ENCODE measurements at regions not wholly inside any gene's neighbourhood (a gene's known extent, or its start where the extent isn't known, plus 50 kb on each side); places are given as distances from the start of the nearest gene placed in this dataset.

DNA sequence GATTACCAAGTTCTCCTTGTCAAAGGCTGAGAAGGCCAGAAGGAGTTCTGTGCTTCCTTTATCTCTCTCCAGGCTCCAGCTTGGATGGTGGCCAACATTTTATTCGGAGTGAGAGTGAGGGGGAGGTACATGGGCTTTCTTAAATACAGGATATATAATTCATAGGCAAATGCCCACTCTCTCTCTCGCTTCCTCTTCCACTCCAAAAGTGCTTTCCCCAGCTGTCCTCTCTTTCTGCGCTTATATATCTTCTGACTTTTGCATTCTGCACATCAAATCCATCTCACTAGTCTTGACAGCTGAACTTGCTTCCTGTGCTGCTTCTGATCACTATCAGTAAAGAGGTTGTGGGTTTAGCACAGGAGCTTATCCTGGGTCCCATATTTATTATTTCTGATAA is 125.4 kb upstream of the ARHGAP20 start (continued):
- TF ChIP-seq, protein P1, sequence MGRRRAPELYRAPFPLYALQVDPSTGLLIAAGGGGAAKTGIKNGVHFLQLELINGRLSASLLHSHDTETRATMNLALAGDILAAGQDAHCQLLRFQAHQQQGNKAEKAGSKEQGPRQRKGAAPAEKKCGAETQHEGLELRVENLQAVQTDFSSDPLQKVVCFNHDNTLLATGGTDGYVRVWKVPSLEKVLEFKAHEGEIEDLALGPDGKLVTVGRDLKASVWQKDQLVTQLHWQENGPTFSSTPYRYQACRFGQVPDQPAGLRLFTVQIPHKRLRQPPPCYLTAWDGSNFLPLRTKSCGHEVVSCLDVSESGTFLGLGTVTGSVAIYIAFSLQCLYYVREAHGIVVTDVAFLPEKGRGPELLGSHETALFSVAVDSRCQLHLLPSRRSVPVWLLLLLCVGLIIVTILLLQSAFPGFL (CRISPR knock-in tag; IDR thresholded peaks at IDR 0.05; ENCODE audit: borderline replicate concordance), result no peak
- TF ChIP-seq TP53 (CRISPR knock-in tag; IDR thresholded peaks at IDR 0.05), result no peak
- TF ChIP-seq MYBL2 (CRISPR knock-in tag; IDR thresholded peaks at IDR 0.05), result no peak
- TF ChIP-seq ATF1 (CRISPR knock-in tag; IDR thresholded peaks at IDR 0.05), result no peak
- TF ChIP-seq ZNF671 (CRISPR knock-in tag; IDR thresholded peaks at IDR 0.05), result no peak
- TF ChIP-seq TEAD1 (CRISPR knock-in tag; IDR thresholded peaks at IDR 0.05), result no peak
- no peak for TF ChIP-seq ZNF138 (CRISPR knock-in tag; conservative IDR thresholded peaks at IDR 0.05)
- TF ChIP-seq, protein P2, sequence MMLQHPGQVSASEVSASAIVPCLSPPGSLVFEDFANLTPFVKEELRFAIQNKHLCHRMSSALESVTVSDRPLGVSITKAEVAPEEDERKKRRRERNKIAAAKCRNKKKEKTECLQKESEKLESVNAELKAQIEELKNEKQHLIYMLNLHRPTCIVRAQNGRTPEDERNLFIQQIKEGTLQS (CRISPR knock-in tag; conservative IDR thresholded peaks at IDR 0.05), result no peak
- TF ChIP-seq, protein P3, sequence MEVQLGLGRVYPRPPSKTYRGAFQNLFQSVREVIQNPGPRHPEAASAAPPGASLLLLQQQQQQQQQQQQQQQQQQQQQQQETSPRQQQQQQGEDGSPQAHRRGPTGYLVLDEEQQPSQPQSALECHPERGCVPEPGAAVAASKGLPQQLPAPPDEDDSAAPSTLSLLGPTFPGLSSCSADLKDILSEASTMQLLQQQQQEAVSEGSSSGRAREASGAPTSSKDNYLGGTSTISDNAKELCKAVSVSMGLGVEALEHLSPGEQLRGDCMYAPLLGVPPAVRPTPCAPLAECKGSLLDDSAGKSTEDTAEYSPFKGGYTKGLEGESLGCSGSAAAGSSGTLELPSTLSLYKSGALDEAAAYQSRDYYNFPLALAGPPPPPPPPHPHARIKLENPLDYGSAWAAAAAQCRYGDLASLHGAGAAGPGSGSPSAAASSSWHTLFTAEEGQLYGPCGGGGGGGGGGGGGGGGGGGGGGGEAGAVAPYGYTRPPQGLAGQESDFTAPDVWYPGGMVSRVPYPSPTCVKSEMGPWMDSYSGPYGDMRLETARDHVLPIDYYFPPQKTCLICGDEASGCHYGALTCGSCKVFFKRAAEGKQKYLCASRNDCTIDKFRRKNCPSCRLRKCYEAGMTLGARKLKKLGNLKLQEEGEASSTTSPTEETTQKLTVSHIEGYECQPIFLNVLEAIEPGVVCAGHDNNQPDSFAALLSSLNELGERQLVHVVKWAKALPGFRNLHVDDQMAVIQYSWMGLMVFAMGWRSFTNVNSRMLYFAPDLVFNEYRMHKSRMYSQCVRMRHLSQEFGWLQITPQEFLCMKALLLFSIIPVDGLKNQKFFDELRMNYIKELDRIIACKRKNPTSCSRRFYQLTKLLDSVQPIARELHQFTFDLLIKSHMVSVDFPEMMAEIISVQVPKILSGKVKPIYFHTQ (CRISPR knock-in tag; IDR thresholded peaks at IDR 0.05), result no peak

DNA sequence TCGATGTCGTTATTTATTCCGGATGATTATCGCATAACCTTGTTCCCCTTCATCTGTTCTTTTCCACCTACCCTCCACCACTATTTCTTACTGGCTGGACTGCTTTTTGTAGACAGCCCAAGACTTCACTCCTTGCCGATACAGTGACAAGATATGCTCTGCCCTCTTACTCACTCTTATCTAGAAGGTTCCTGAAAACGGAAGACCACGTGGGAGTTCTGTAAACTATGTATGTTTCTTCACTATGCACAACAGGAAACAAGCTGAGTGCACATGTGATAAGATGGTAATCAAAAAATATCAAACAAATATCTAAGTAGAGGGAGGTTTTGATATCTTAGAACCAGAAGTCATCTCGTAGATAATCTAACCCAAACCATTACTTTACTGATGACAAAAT is 122.9 kb upstream of the ARHGAP20 start:
- Mint-ChIP-seq H3K27ac (no peak overlapping the region), H3K9me3 (peaks cover 8% of the 10 kb centered on the region), H3K27me3 (ENCODE audit: low read depth) (no peaks in the 10 kb centered on the region), H3K36me3 (no peaks in the 10 kb centered on the region), H3K4me1 (peaks cover 14% of the 10 kb centered on the region), H3K4me3 (no peak overlapping the region)
- no peak for ATAC-seq
- CTCF ChIA-PET, result no interaction called here
- no peak for TF ChIP-seq ZNF232 (CRISPR knock-in tag; IDR thresholded peaks at IDR 0.05)
- DNase-seq (ENCODE audit: low spot score), result no peak
- POLR2A ChIA-PET, result no interaction called here

DNA sequence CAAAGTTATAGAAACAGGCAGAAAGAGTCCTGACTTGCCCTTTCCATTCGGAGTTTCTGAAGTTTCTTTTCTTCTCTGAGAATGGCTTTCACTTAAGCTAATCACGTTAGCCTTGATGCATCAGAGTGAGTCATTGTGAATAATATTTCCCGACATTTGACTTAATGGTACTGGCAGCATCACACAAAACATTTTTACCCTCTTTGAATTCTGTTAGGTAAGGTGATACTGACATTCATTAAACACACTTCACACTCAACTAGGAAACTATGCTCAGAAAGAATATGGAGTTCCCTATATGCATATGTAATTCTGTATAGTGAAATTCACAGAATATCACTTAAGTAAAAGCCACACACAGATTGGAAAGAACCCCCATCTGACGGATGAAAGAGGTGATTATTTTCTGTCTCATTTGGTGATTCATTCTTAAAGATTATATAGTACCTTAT is 120.8 kb upstream of the ARHGAP20 start:
- H3K4me1 Mint-ChIP-seq, result peaks cover 20% of the 10 kb centered on the region
- no peak overlapping the region for H3K4me3 Mint-ChIP-seq
- ChIA-PET CTCF (no interaction called here), POLR2A (no interaction called here)
- DNase-seq (ENCODE audit: low spot score), result no peak
- no peak for ATAC-seq
- H3K27me3 Mint-ChIP-seq (ENCODE audit: low read depth), result no peaks in the 10 kb centered on the region
- no peaks in the 10 kb centered on the region for H3K36me3 Mint-ChIP-seq
- no peaks in the 10 kb centered on the region; the same call in 1 of the 2 replicates for H3K9me3 Mint-ChIP-seq
- H3K27ac Mint-ChIP-seq, result no peak overlapping the region
- TF ChIP-seq, protein P4, sequence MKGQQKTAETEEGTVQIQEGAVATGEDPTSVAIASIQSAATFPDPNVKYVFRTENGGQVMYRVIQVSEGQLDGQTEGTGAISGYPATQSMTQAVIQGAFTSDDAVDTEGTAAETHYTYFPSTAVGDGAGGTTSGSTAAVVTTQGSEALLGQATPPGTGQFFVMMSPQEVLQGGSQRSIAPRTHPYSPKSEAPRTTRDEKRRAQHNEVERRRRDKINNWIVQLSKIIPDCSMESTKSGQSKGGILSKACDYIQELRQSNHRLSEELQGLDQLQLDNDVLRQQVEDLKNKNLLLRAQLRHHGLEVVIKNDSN (CRISPR knock-in tag; IDR thresholded peaks at IDR 0.05), result no peak

DNA sequence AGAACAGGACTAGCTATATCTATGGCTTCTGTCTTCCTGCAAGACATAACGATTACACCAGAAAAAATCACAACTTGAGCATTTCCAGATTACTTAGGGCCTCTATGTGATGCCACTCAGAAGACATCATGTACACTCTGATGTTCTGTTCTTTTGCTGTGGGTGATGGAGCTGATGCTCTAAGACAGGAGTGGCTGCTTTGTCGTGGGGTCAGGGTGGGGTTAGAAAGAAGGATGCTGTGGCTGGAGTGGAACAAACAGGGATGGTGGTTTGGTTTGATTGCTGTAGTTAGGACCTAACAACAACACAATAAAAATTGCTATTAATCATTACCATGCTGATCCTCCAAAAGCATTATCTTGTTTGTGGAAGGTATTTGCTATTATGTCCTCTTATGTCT is 120.3 kb upstream of the ARHGAP20 start:
- ChIA-PET CTCF (no interaction called here), POLR2A (no interaction called here)
- Mint-ChIP-seq H3K36me3 (no peaks in the 10 kb centered on the region), H3K27me3 (ENCODE audit: low read depth) (no peaks in the 10 kb centered on the region), H3K4me1 (peaks cover 20% of the 10 kb centered on the region), H3K4me3 (no peak overlapping the region), H3K9me3 (no peaks in the 10 kb centered on the region), H3K27ac (no peak overlapping the region)
- ATAC-seq (no peak), DNase-seq (ENCODE audit: low spot score) (no peak)
- TF ChIP-seq, protein P3 (CRISPR knock-in tag; IDR thresholded peaks at IDR 0.05), result no peak
